Vagina (tissue), 2 donors: ENCODE measurements at regions not wholly inside any gene's neighbourhood (a gene's known extent, or its start where the extent isn't known, plus 50 kb on each side); places are given as distances from the start of the nearest gene placed in this dataset.

ENCODE experiments used
- DNase-seq, 2 donors: peaks; one replicate each; pipeline ENCODE4 v3.0.0-alpha.2; 2017; ENCODE audit errors: extremely low spot score in 2 of 2
- H3K27ac ChIP-seq: fragments of 200-600 bp; sonication (generic); one replicate; pipeline ENCODE4 v1.5.1; 2019
- H3K27me3 ChIP-seq: fragments of 200-600 bp; sonication (generic); one replicate; pipeline ENCODE4 v1.5.1; 2019
- H3K36me3 ChIP-seq, 2 donors: fragments of 200-600 bp; sonication (generic); one replicate each; pipeline ENCODE4 v1.5.1; 2017 to 2019
- H3K4me1 ChIP-seq: fragments of 200-600 bp; sonication (generic); one replicate; pipeline ENCODE4 v1.5.1; 2019
- H3K4me3 ChIP-seq, 2 donors: fragments of 200-600 bp; sonication (generic); 1 replicate in 1 of 2; 2 replicates in 1 of 2; pipeline ENCODE4 v1.5.1; 2016 to 2019
- H3K9me3 ChIP-seq: fragments of 200-600 bp; sonication (generic); one replicate; pipeline ENCODE4 v1.5.1; 2019
- POLR2A ChIP-seq, 2 donors: fragments of 450-650 bp; IDR thresholded peaks; one replicate each; pipeline ENCODE4 v1.6.1; 2017; ENCODE audit warnings: antibody characterized with exemption in 2 of 2, mild to moderate bottlenecking in 2 of 2, moderate library complexity in 2 of 2
- POLR2AphosphoS5 ChIP-seq, 2 donors: sonication (generic); formaldehyde crosslinking; IDR thresholded peaks; one replicate each; pipeline ENCODE4 v1.9.0; 2017; ENCODE audit warnings: antibody characterized with exemption in 2 of 2, mild to moderate bottlenecking in 2 of 2, low read depth in 1 of 2; ENCODE audit not compliant: insufficient read depth in 1 of 2
- intact Hi-C: fragments of 100-400 bp; cut with DNase I; formaldehyde crosslinking; loops from one replicate; pipeline ENCODE4 v1.15.1; 2023
- TF ChIP-seq, protein P1 (sequence below), 3 experiments: fragments of 450-650 bp in 2 of 3; fragments of 200-600 bp in 1 of 3; sonication (generic) in 1 of 3; IDR thresholded peaks; one replicate each; pipeline ENCODE4 v1.5.1; 2017 to 2019; ENCODE audit warnings: antibody characterized with exemption in 3 of 3, mild to moderate bottlenecking in 2 of 3, moderate library complexity in 2 of 3

DNA sequence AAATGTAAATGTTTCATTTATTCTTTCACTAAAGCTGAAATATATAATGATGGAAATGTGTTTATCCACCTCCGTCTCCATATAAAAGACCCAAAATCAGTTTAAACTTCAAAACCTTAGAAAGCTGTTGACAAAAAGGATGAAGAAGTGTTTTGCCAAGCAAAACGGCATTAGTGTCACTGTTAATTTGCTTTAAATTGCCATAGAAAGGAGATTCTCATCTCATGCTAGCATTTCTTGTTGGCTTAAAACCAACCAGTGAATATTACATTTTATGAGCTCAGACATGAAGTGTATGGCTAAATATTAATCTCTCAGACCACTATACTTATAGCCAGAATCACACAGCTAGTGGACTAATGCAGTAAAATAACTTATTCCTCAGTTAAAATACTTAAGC lies 398.8 kb downstream of the KIF2B start:
- TF ChIP-seq, protein P1, sequence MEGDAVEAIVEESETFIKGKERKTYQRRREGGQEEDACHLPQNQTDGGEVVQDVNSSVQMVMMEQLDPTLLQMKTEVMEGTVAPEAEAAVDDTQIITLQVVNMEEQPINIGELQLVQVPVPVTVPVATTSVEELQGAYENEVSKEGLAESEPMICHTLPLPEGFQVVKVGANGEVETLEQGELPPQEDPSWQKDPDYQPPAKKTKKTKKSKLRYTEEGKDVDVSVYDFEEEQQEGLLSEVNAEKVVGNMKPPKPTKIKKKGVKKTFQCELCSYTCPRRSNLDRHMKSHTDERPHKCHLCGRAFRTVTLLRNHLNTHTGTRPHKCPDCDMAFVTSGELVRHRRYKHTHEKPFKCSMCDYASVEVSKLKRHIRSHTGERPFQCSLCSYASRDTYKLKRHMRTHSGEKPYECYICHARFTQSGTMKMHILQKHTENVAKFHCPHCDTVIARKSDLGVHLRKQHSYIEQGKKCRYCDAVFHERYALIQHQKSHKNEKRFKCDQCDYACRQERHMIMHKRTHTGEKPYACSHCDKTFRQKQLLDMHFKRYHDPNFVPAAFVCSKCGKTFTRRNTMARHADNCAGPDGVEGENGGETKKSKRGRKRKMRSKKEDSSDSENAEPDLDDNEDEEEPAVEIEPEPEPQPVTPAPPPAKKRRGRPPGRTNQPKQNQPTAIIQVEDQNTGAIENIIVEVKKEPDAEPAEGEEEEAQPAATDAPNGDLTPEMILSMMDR (IDR thresholded peaks at IDR 0.05): no peak
- TF ChIP-seq POLR2A (IDR thresholded peaks at IDR 0.05) (no peak), POLR2AphosphoS5 (IDR thresholded peaks at IDR 0.05; ENCODE audit: insufficient read depth in 1 of 2, low read depth in 1 of 2) (no peak)
- no peak overlapping the region for H3K27ac ChIP-seq
- no peaks in the 10 kb centered on the region for H3K4me1 ChIP-seq
- no peaks in the 10 kb centered on the region for H3K27me3 ChIP-seq
- DNase-seq: no peak
- H3K4me3 ChIP-seq: no peak overlapping the region
- no peaks in the 10 kb centered on the region for H3K9me3 ChIP-seq
- H3K36me3 ChIP-seq: no peaks in the 10 kb centered on the region
- intact Hi-C loops: no loop called here

DNA sequence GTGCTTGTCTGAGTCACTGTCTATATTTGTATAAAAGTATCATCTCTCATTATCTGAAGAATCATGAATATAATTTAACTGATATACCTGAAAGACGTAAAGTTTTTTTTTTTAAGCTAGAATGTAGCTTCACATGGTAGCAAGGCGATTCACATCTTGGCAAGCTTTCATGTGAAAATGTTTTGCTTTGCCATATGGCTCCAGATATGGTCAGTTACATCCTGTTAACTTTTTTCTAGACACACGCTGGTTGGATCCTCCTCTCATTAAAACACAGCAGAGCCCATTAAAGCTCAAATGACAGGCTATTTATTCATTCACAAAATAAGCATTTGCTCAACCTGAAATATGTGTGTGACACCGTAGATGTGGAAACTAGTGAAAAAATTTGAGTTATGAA lies 412.8 kb downstream of the KIF2B start:
- intact Hi-C loops: no loop called here
- Histone ChIP-seq H3K27me3 (no peaks in the 10 kb centered on the region), H3K4me3 (no peak overlapping the region), H3K4me1 (no peaks in the 10 kb centered on the region), H3K27ac (no peak overlapping the region), H3K9me3 (no peaks in the 10 kb centered on the region), H3K36me3 (no peaks in the 10 kb centered on the region)
- TF ChIP-seq POLR2AphosphoS5 (IDR thresholded peaks at IDR 0.05; ENCODE audit: insufficient read depth in 1 of 2, low read depth in 1 of 2) (no peak), POLR2A (IDR thresholded peaks at IDR 0.05) (no peak)
- TF ChIP-seq, protein P1 (IDR thresholded peaks at IDR 0.05): no peak
- no peak for DNase-seq

GRCh38 chr17:54237911-54238515 lies 415.3 kb downstream of the KIF2B start:
- no peak for TF ChIP-seq POLR2A (IDR thresholded peaks at IDR 0.05)
- TF ChIP-seq, protein P1 (IDR thresholded peaks at IDR 0.05): no peak
- TF ChIP-seq POLR2AphosphoS5 (IDR thresholded peaks at IDR 0.05; ENCODE audit: insufficient read depth in 1 of 2, low read depth in 1 of 2): no peak
- H3K27me3 ChIP-seq: no peaks in the 10 kb centered on the region
- intact Hi-C loops: no loop called here
- H3K4me1 ChIP-seq: no peaks in the 10 kb centered on the region
- H3K4me3 ChIP-seq: no peak overlapping the region
- no peak overlapping the region for H3K27ac ChIP-seq
- no peak for DNase-seq
- no peaks in the 10 kb centered on the region for H3K9me3 ChIP-seq
- H3K36me3 ChIP-seq: no peaks in the 10 kb centered on the region

GRCh38 chr17:54239291-54239690 lies 416.6 kb downstream of the KIF2B start:
- no peak for DNase-seq
- Histone ChIP-seq H3K36me3 (no peaks in the 10 kb centered on the region), H3K4me1 (no peaks in the 10 kb centered on the region), H3K27me3 (no peaks in the 10 kb centered on the region), H3K9me3 (no peaks in the 10 kb centered on the region), H3K4me3 (no peak overlapping the region), H3K27ac (no peak overlapping the region)
- intact Hi-C loops: no loop called here
- TF ChIP-seq, protein P1 (IDR thresholded peaks at IDR 0.05): no peak
- no peak for TF ChIP-seq POLR2AphosphoS5 (IDR thresholded peaks at IDR 0.05; ENCODE audit: insufficient read depth in 1 of 2, low read depth in 1 of 2)

DNA sequence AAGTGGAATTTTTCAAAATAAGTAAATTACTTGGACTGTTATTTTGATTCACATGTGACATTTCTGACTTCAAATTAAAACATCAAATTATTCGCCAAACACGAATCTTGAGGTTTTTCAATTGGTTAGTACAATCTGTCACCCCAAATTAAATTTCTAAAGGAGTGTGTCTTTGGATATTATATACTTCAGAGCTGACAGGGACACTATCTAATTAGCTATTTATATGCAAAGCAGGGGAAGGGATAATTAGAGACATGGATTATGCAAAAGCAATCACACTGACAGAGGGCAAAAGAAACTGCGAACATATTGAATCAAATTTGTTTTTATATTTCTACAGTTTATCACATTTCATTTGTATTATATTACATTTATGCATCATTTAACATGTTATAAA lies 433.0 kb downstream of the KIF2B start:
- Histone ChIP-seq H3K4me3 (no peak overlapping the region), H3K4me1 (no peaks in the 10 kb centered on the region), H3K27me3 (no peaks in the 10 kb centered on the region), H3K27ac (no peak overlapping the region), H3K36me3 (no peaks in the 10 kb centered on the region), H3K9me3 (no peaks in the 10 kb centered on the region)
- intact Hi-C loops: no loop called here
- no peak for DNase-seq
- TF ChIP-seq POLR2A (IDR thresholded peaks at IDR 0.05): no peak
- TF ChIP-seq, protein P1 (IDR thresholded peaks at IDR 0.05): no peak
- no peak for TF ChIP-seq POLR2AphosphoS5 (IDR thresholded peaks at IDR 0.05; ENCODE audit: insufficient read depth in 1 of 2, low read depth in 1 of 2)
